ENCODE measurements at regions not wholly inside any gene's neighbourhood (a gene's known extent, or its start where the extent isn't known, plus 50 kb on each side); places are given as distances from the start of the nearest gene placed in this dataset.

DNA sequence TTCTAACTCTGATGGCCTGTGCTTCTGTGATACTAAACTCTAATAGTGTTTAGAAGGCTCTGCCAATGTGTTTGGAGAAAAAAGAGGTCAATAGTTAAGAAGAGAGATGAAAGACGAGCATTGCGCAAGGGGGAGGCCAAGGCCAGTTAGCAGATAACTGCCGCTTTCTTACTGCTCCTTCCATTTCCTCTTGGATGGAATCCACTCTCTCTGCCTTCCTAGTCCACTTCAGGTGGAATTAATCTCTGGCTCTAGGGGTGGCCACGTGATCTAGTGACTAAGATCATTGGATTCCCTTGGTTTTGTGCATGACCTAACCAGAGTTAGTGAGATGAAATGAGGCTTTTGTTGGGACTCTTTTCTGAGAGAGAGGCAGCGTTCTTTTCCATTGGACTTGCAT, 148.3 kb downstream of the ACTL8 start:
- no peak for TF ChIP-seq EZH2 (IDR thresholded peaks at IDR 0.05; ENCODE audit: borderline replicate concordance, low read length)
- TF ChIP-seq, protein P1, sequence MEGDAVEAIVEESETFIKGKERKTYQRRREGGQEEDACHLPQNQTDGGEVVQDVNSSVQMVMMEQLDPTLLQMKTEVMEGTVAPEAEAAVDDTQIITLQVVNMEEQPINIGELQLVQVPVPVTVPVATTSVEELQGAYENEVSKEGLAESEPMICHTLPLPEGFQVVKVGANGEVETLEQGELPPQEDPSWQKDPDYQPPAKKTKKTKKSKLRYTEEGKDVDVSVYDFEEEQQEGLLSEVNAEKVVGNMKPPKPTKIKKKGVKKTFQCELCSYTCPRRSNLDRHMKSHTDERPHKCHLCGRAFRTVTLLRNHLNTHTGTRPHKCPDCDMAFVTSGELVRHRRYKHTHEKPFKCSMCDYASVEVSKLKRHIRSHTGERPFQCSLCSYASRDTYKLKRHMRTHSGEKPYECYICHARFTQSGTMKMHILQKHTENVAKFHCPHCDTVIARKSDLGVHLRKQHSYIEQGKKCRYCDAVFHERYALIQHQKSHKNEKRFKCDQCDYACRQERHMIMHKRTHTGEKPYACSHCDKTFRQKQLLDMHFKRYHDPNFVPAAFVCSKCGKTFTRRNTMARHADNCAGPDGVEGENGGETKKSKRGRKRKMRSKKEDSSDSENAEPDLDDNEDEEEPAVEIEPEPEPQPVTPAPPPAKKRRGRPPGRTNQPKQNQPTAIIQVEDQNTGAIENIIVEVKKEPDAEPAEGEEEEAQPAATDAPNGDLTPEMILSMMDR (IDR thresholded peaks at IDR 0.05; ENCODE audit: low read length) = no peak

Data from OCI-LY1 (cell line).